Esophagus (tissue), 2 donors: ENCODE measurements at regions not wholly inside any gene's neighbourhood (a gene's known extent, or its start where the extent isn't known, plus 50 kb on each side); places are given as distances from the start of the nearest gene placed in this dataset.
A peak's percentile ranks its signal among the peaks of the same experiment; 100 is the strongest.

Source experiments
- H3K27ac ChIP-seq, 2 donors: one replicate each; pipeline ENCODE4 v1.5.1; 2013; ENCODE audit warnings: low read depth in 2 of 2, mild to moderate bottlenecking in 2 of 2, inconsistent platforms in 1 of 2, low read length in 1 of 2, moderate library complexity in 1 of 2
- H3K27me3 ChIP-seq, 2 donors: one replicate each; pipeline ENCODE4 v1.6.1; 2013; ENCODE audit warnings: low read length in 2 of 2, control low read depth in 1 of 2, mild to moderate bottlenecking in 1 of 2; ENCODE audit not compliant: insufficient read depth in 2 of 2, control insufficient read depth in 1 of 2
- H3K36me3 ChIP-seq, 2 donors: one replicate each; pipeline ENCODE4 v1.6.1; 2013; ENCODE audit warnings: low read length in 1 of 2; ENCODE audit not compliant: control insufficient read depth in 2 of 2, insufficient read depth in 2 of 2
- H3K4me1 ChIP-seq, 2 donors: one replicate each; pipeline ENCODE4 v1.6.1; 2013; ENCODE audit warnings: low read length in 1 of 2; ENCODE audit not compliant: control insufficient read depth in 2 of 2, insufficient read depth in 2 of 2
- H3K4me3 ChIP-seq, 2 donors: one replicate each; pipeline ENCODE4 v1.5.1; 2013; ENCODE audit warnings: low read length in 2 of 2, mild to moderate bottlenecking in 2 of 2, low read depth in 1 of 2, moderate library complexity in 1 of 2
- H3K9me3 ChIP-seq, 2 donors: one replicate each; pipeline ENCODE4 v1.6.1; 2013; ENCODE audit warnings: mild to moderate bottlenecking in 2 of 2, low read depth in 1 of 2, low read length in 1 of 2, moderate library complexity in 1 of 2; ENCODE audit not compliant: control insufficient read depth in 2 of 2, insufficient read depth in 1 of 2
- WGBS, 2 donors: extraction: QIAGEN DNeasy Blood & Tissue Kit; methylation state at CpG; one replicate each; pipeline ENCODE4 v1.1.7; 2013; 5-methylcytosine and 5-hydroxymethylcytosine counted together
- donor health status: healthy with polysubstance abuse.
- donor health status: Bipolar disorder and iron deficiency.

- no peaks in the 10 kb centered on the region for H3K27me3 ChIP-seq
- peak overlapping the region; percentile 3 to 47 for H3K27ac ChIP-seq
- H3K36me3 ChIP-seq: no peaks in the 10 kb centered on the region
- H3K9me3 ChIP-seq: no peaks in the 10 kb centered on the region
- H3K4me1 ChIP-seq: no peaks in the 10 kb centered on the region
- peak overlapping the region; percentile 31 to 95 for H3K4me3 ChIP-seq
- WGBS, 2 donors: 3% methylated on average over 20 of the region's 20 CpGs
Observed at GRCh38 chr14:89617481-89618329, 200.7 kb upstream of the FOXN3 start.

GRCh38 chr14:89616852-89617341 lies 199.9 kb upstream of the FOXN3 start:
- Histone ChIP-seq H3K27ac (no peak overlapping the region), H3K27me3 (no peaks in the 10 kb centered on the region), H3K36me3 (no peaks in the 10 kb centered on the region), H3K4me3 (no peak overlapping the region), H3K4me1 (no peaks in the 10 kb centered on the region), H3K9me3 (no peaks in the 10 kb centered on the region)
- 37 to 43% methylated on average over 5 of the region's 5 CpGs for WGBS, 2 donors

- no peaks in the 10 kb centered on the region for H3K27me3 ChIP-seq
- no peak overlapping the region for H3K4me3 ChIP-seq
- 44 to 63% methylated on average over 2 of the region's 2 CpGs for WGBS, 2 donors
- H3K27ac ChIP-seq: no peak overlapping the region
- no peaks in the 10 kb centered on the region for H3K9me3 ChIP-seq
- no peaks in the 10 kb centered on the region for H3K4me1 ChIP-seq
- H3K36me3 ChIP-seq: no peaks in the 10 kb centered on the region
Observed at GRCh38 chr14:89616425-89616824, 199.4 kb upstream of the FOXN3 start.

- Histone ChIP-seq H3K36me3 (no peaks in the 10 kb centered on the region), H3K27me3 (no peaks in the 10 kb centered on the region), H3K27ac (no peak overlapping the region), H3K4me3 (no peak overlapping the region), H3K9me3 (no peaks in the 10 kb centered on the region), H3K4me1 (no peaks in the 10 kb centered on the region)
- 68 to 82% methylated on average over 3 of the region's 3 CpGs for WGBS, 2 donors
Observed at GRCh38 chr14:89615421-89615820, 198.4 kb upstream of the FOXN3 start.

- Histone ChIP-seq H3K27me3 (no peaks in the 10 kb centered on the region), H3K27ac (no peak overlapping the region), H3K36me3 (no peaks in the 10 kb centered on the region), H3K4me1 (no peaks in the 10 kb centered on the region), H3K9me3 (no peaks in the 10 kb centered on the region), H3K4me3 (no peak overlapping the region)
- 76% methylated on average over 4 of the region's 4 CpGs for WGBS, 2 donors
Observed at GRCh38 chr14:89614009-89614691, 197.1 kb upstream of the FOXN3 start.

- WGBS, 2 donors: 67 to 81% methylated on average over 5 of the region's 5 CpGs
- H3K4me1 ChIP-seq: no peaks in the 10 kb centered on the region
Observed at GRCh38 chr14:89613260-89614008, 196.4 kb upstream of the FOXN3 start.

GRCh38 chr14:89609500-89610100 lies 192.6 kb upstream of the FOXN3 start:
- Histone ChIP-seq H3K4me3 (no peak overlapping the region), H3K4me1 (no peaks in the 10 kb centered on the region), H3K27ac (no peak overlapping the region), H3K27me3 (no peaks in the 10 kb centered on the region), H3K36me3 (no peaks in the 10 kb centered on the region), H3K9me3 (no peaks in the 10 kb centered on the region)
- WGBS, 2 donors: 86 to 87% methylated on average over 12 of the region's 12 CpGs

More at GRCh38 chr14:89613260-89614008, 196.4 kb upstream of the FOXN3 start:
- no peak overlapping the region for H3K4me3 ChIP-seq
- H3K9me3 ChIP-seq: no peaks in the 10 kb centered on the region
- no peaks in the 10 kb centered on the region for H3K36me3 ChIP-seq
- H3K27ac ChIP-seq: no peak overlapping the region
- no peaks in the 10 kb centered on the region for H3K27me3 ChIP-seq

GRCh38 chr14:89607453-89607852 lies 190.4 kb upstream of the FOXN3 start:
- H3K36me3 ChIP-seq: no peaks in the 10 kb centered on the region
- no peaks in the 10 kb centered on the region for H3K4me1 ChIP-seq
- 94 to 96% methylated on average over 6 of the region's 6 CpGs for WGBS, 2 donors
- no peak overlapping the region for H3K4me3 ChIP-seq
- no peak overlapping the region for H3K27ac ChIP-seq
- no peaks in the 10 kb centered on the region for H3K9me3 ChIP-seq
- H3K27me3 ChIP-seq: no peaks in the 10 kb centered on the region

GRCh38 chr14:89603938-89604480 lies 187.0 kb upstream of the FOXN3 start:
- 71% methylated on average over 10 of the region's 10 CpGs for WGBS, 2 donors
- H3K9me3 ChIP-seq: no peaks in the 10 kb centered on the region
- no peak overlapping the region for H3K27ac ChIP-seq
- no peaks in the 10 kb centered on the region for H3K4me1 ChIP-seq
- no peaks in the 10 kb centered on the region for H3K36me3 ChIP-seq
- no peak overlapping the region for H3K4me3 ChIP-seq
- H3K27me3 ChIP-seq: no peaks in the 10 kb centered on the region
